Activated T-cell treated with anti-CD3 and anti-CD28 coated beads, Interleukin-2, amount 50 U/mL, for 48 hours (primary cell): ENCODE measurements at regions not wholly inside any gene's neighbourhood (a gene's known extent, or its start where the extent isn't known, plus 50 kb on each side); places are given as distances from the start of the nearest gene placed in this dataset.
A peak's percentile ranks its signal among the peaks of the same experiment; 100 is the strongest.
"Not testable (repeated sequence)": the region's sequence is repeated elsewhere in the genome, so short reads cannot be mapped to it uniquely, and the experiment has no call there.

Source experiments
- DNase-seq, 2 experiments: peaks; one replicate each; pipeline ENCODE4 v3.0.0-alpha.2; 2020

- no peak for DNase-seq
Measured at GRCh38 chr5:90128551-90128950, 281.0 kb downstream of the CETN3 start.

- DNase-seq = no peak
Measured at GRCh38 chr5:90119531-90119971, 290.0 kb downstream of the CETN3 start.

- no peak for DNase-seq
Measured at GRCh38 chr5:90117005-90117404, 292.6 kb downstream of the CETN3 start.

- no peak for DNase-seq
Measured at GRCh38 chr5:90113108-90113507, 296.4 kb downstream of the CETN3 start.

- DNase-seq = no peak
Measured at GRCh38 chr5:90112033-90112692, 297.4 kb downstream of the CETN3 start.

- DNase-seq = no peak
Measured at GRCh38 chr5:90111364-90112032, 298.1 kb downstream of the CETN3 start.

GRCh38 chr5:90109285-90109684, 300.3 kb downstream of the CETN3 start:
- no peak for DNase-seq

GRCh38 chr5:90099099-90099498, 310.5 kb downstream of the CETN3 start:
- no peak for DNase-seq

GRCh38 chr5:90097082-90097477, 312.5 kb downstream of the CETN3 start:
- no peak for DNase-seq

- peak in 1 of 2 experiments; percentile 14 for DNase-seq
Measured at GRCh38 chr5:90096415-90097081, 313.0 kb downstream of the CETN3 start.

GRCh38 chr5:90095292-90096060, 314.1 kb downstream of the CETN3 start:
- DNase-seq = no peak

GRCh38 chr5:90093751-90094485, 315.6 kb downstream of the CETN3 start:
- no peak for DNase-seq

GRCh38 chr5:90092734-90093133, 316.8 kb downstream of the CETN3 start:
- DNase-seq = no peak

- DNase-seq = no peak
Measured at GRCh38 chr5:90084342-90084741, 325.2 kb downstream of the CETN3 start.

- DNase-seq = not testable (repeated sequence)
Measured at GRCh38 chr5:90073026-90073570, 336.5 kb downstream of the CETN3 start.

- DNase-seq = no peak
Measured at GRCh38 chr5:90071656-90072055, 337.9 kb downstream of the CETN3 start.

- DNase-seq = no peak
Measured at GRCh38 chr5:90071066-90071465, 338.5 kb downstream of the CETN3 start.

- no peak for DNase-seq
Measured at GRCh38 chr5:90066920-90067319, 342.6 kb downstream of the CETN3 start.

GRCh38 chr5:90056911-90057705, 352.4 kb downstream of the CETN3 start:
- no peak for DNase-seq

- DNase-seq = no peak
Measured at GRCh38 chr5:90055831-90056328, 353.7 kb downstream of the CETN3 start.

GRCh38 chr5:90054612-90055011, 354.9 kb downstream of the CETN3 start:
- DNase-seq = no peak
